H9 (cell line): ENCODE measurements at regions not wholly inside any gene's neighbourhood (a gene's known extent, or its start where the extent isn't known, plus 50 kb on each side); places are given as distances from the start of the nearest gene placed in this dataset.

Source experiments
- DNase-seq: peaks from one replicate; pipeline ENCODE4 v3.0.0-alpha.2; 2017
- H2AFZ ChIP-seq: one replicate; pipeline ENCODE4 v1.6.1; 2013; ENCODE audit warnings: mild to moderate bottlenecking, low read length, control low read depth, moderate library complexity
- H2AK5ac ChIP-seq: 2 replicates; pipeline ENCODE4 v1.6.1; 2013; ENCODE audit warnings: low read length, control low read depth, mixed read lengths; ENCODE audit not compliant: insufficient read length
- H2BK120ac ChIP-seq: one replicate; pipeline ENCODE4 v1.6.1; 2013; ENCODE audit warnings: low read depth, mild to moderate bottlenecking, low read length, control low read depth, inconsistent platforms; ENCODE audit not compliant: poor library complexity, severe bottlenecking
- H2BK12ac ChIP-seq: 2 replicates; pipeline ENCODE4 v1.6.1; 2013; ENCODE audit warnings: low read length, control low read depth, mixed read lengths, low read depth; ENCODE audit not compliant: insufficient read length
- H2BK15ac ChIP-seq: 2 replicates; pipeline ENCODE4 v1.6.1; 2013; ENCODE audit warnings: low read depth, low read length, control low read depth
- H2BK20ac ChIP-seq: one replicate; pipeline ENCODE4 v1.6.1; 2013; ENCODE audit warnings: low read depth, mild to moderate bottlenecking, low read length, control low read depth, inconsistent platforms; ENCODE audit not compliant: poor library complexity, severe bottlenecking
- H2BK5ac ChIP-seq: 2 replicates; pipeline ENCODE4 v1.6.1; 2013; ENCODE audit warnings: low read length, control low read depth, mixed read lengths; ENCODE audit not compliant: insufficient read length
- H3K14ac ChIP-seq: 2 replicates; pipeline ENCODE4 v1.6.1; 2013; ENCODE audit warnings: low read length, control low read depth; ENCODE audit not compliant: insufficient read depth
- H3K18ac ChIP-seq: 2 replicates; pipeline ENCODE4 v1.6.1; 2013; ENCODE audit warnings: low read depth, mild to moderate bottlenecking, mixed read lengths, low read length, control low read depth; ENCODE audit not compliant: insufficient read length
- H3K23ac ChIP-seq: 2 replicates; pipeline ENCODE4 v1.6.1; 2013; ENCODE audit warnings: low read length, control low read depth, mixed read lengths, low read depth; ENCODE audit not compliant: insufficient read length
- H3K23me2 ChIP-seq: 2 replicates; pipeline ENCODE4 v1.6.1; 2013; ENCODE audit warnings: low read depth, mild to moderate bottlenecking, mixed read lengths, low read length, control low read depth; ENCODE audit not compliant: insufficient read length, poor library complexity, severe bottlenecking
- H3K27ac ChIP-seq: 2 replicates; pipeline ENCODE4 v1.5.1; 2013; ENCODE audit warnings: low read length, control low read depth, mixed read lengths, low read depth; ENCODE audit not compliant: insufficient read length
- H3K27me3 ChIP-seq: 2 replicates; pipeline ENCODE4 v1.6.1; 2013; ENCODE audit warnings: low read length, control low read depth, inconsistent platforms; ENCODE audit not compliant: insufficient read depth
- H3K4ac ChIP-seq: 2 replicates; pipeline ENCODE4 v1.6.1; 2013; ENCODE audit warnings: low read depth, mild to moderate bottlenecking, control low read depth, inconsistent platforms, low read length, moderate library complexity
- H3K4me1 ChIP-seq: 2 replicates; pipeline ENCODE4 v1.6.1; 2013; ENCODE audit warnings: low read length, control low read depth, inconsistent platforms; ENCODE audit not compliant: insufficient read depth
- H3K4me2 ChIP-seq: 2 replicates; pipeline ENCODE4 v1.6.1; 2013; ENCODE audit warnings: low read length, control low read depth, mixed read lengths; ENCODE audit not compliant: insufficient read length, insufficient read depth
- H3K56ac ChIP-seq: 2 replicates; pipeline ENCODE4 v1.6.1; 2013; ENCODE audit warnings: low read depth, mild to moderate bottlenecking, mixed read lengths, low read length, control low read depth; ENCODE audit not compliant: insufficient read length
- H3K79me1 ChIP-seq: 2 replicates; pipeline ENCODE4 v1.6.1; 2013; ENCODE audit warnings: low read depth, mild to moderate bottlenecking, moderate library complexity, low read length, control low read depth, inconsistent platforms; ENCODE audit not compliant: insufficient read depth, poor library complexity, severe bottlenecking
- H3K79me2 ChIP-seq: 2 replicates; pipeline ENCODE4 v1.6.1; 2013; ENCODE audit warnings: low read length, control low read depth, inconsistent platforms; ENCODE audit not compliant: insufficient read depth
- H3K9ac ChIP-seq: 2 replicates; pipeline ENCODE4 v1.6.1; 2013; ENCODE audit warnings: low read length, control low read depth, mixed read lengths; ENCODE audit not compliant: insufficient read length; ENCODE audit errors: extremely low read depth
- H3K9me3 ChIP-seq: one replicate; pipeline ENCODE4 v1.6.1; 2013; ENCODE audit warnings: low read depth, low read length, inconsistent platforms; ENCODE audit not compliant: control insufficient read depth
- H3T11ph ChIP-seq: one replicate; pipeline ENCODE4 v1.6.1; 2013; ENCODE audit warnings: mild to moderate bottlenecking, low read length, control low read depth, inconsistent platforms
- H4K20me1 ChIP-seq: one replicate; pipeline ENCODE4 v1.6.1; 2013; ENCODE audit not compliant: control insufficient read depth, insufficient read length, insufficient read depth
- H4K5ac ChIP-seq: 2 replicates; pipeline ENCODE4 v1.6.1; 2013; ENCODE audit warnings: low read depth, mild to moderate bottlenecking, mixed read lengths, low read length, control low read depth; ENCODE audit not compliant: insufficient read length
- H4K8ac ChIP-seq: replicated peaks from 2 replicates; pipeline ENCODE4 v1.6.1; 2013; ENCODE audit warnings: low read length, control low read depth, mixed read lengths, low read depth; ENCODE audit not compliant: insufficient read length
- H4K91ac ChIP-seq: 2 replicates; pipeline ENCODE4 v1.6.1; 2013; ENCODE audit warnings: low read depth, mild to moderate bottlenecking, moderate library complexity, mixed read lengths, low read length, control low read depth; ENCODE audit not compliant: insufficient read length
- H3K27ac Mint-ChIP-seq, 3 experiments: 2 replicates in 2 of 3; 3 replicates in 1 of 3; pipeline ENCODE4 v1.8.0; 2020 to 2021; ENCODE audit warnings: mixed read lengths in 3 of 3, mild to moderate bottlenecking in 1 of 3, moderate library complexity in 1 of 3
- H3K27me3 Mint-ChIP-seq: 2 replicates; pipeline ENCODE4 v1.8.0; 2021; ENCODE audit warnings: low read depth, mild to moderate bottlenecking, moderate library complexity, mixed read lengths
- H3K36me3 Mint-ChIP-seq, 3 experiments: 2 replicates in 2 of 3; 3 replicates in 1 of 3; pipeline ENCODE4 v1.8.0; 2020 to 2021; ENCODE audit warnings: low read depth in 3 of 3, mixed read lengths in 3 of 3; ENCODE audit not compliant: insufficient read depth in 1 of 3
- H3K4me1 Mint-ChIP-seq, 2 experiments: 2 replicates each; pipeline ENCODE4 v1.8.0; 2020; ENCODE audit warnings: mixed read lengths in 2 of 2
- H3K4me3 Mint-ChIP-seq, 2 experiments: 2 replicates in 1 of 2; 3 replicates in 1 of 2; pipeline ENCODE4 v1.8.0; 2020 to 2021; ENCODE audit warnings: mild to moderate bottlenecking in 2 of 2, mixed read lengths in 2 of 2, moderate library complexity in 1 of 2
- H3K9me3 Mint-ChIP-seq, 2 experiments: 2 replicates in 1 of 2; 3 replicates in 1 of 2; pipeline ENCODE4 v1.8.0; 2020; ENCODE audit warnings: mild to moderate bottlenecking in 2 of 2, mixed read lengths in 2 of 2, moderate library complexity in 1 of 2
- WGBS: extraction: QIAGEN DNeasy Blood & Tissue Kit; methylation state at CpG from one replicate; pipeline ENCODE4 v1.1.7; 2013; ENCODE audit warnings: missing lambda C conversion rate, low lambda C conversion rate, mixed read lengths; ENCODE audit not compliant: insufficient read length; ENCODE audit errors: extremely low coverage; 5-methylcytosine and 5-hydroxymethylcytosine counted together
- TF ChIP-seq, protein P1 (sequence below): fragments of 200-600 bp; sonication (generic); conservative IDR thresholded peaks from 3 replicates; pipeline ENCODE4 v1.8.0; 2021; ENCODE audit warnings: antibody characterized with exemption, mild to moderate bottlenecking

- Mint-ChIP-seq H3K9me3 (peaks cover 5 to 7% of the 10 kb centered on the region in 2 experiments; a peak in 4 of 5 replicates), H3K4me1 (peaks cover 14 to 18% of the 10 kb centered on the region in 2 experiments), H3K27ac (no peak overlapping the region), H3K36me3 (peaks cover 0 to 9% (median 3%) of the 10 kb centered on the region in 3 experiments; a peak in 5 of 7 replicates), H3K27me3 (0 out of 2 replicates have a peak, but pooled peaks cover 3% of the 10 kb centered on the region), H3K4me3 (no peak overlapping the region)
- Histone ChIP-seq H3K23ac (no peak overlapping the region), H3K4me2 (no peak overlapping the region), H3K79me1 (no peaks in the 10 kb centered on the region), H3K4me1 (peaks cover 2% of the 10 kb centered on the region; the same call in 1 of the 2 replicates), H3K27me3 (no peaks in the 10 kb centered on the region), H4K91ac (no peak overlapping the region), H2BK20ac (no peak overlapping the region), H3K27ac (no peak overlapping the region), H2BK5ac (no peak overlapping the region), H3K9me3 (no peaks in the 10 kb centered on the region), H3K18ac (no peak overlapping the region), H3K9ac (no peak overlapping the region), H2BK12ac (no peak overlapping the region), H3K79me2 (no peaks in the 10 kb centered on the region), H3T11ph (no peak overlapping the region), H4K8ac (no peak overlapping the region), H2AFZ (no peak overlapping the region), H3K14ac (no peak overlapping the region), H2BK120ac (no peak overlapping the region), H3K4ac (no peak overlapping the region), H3K23me2 (peaks cover 2% of the 10 kb centered on the region), H2BK15ac (no peak overlapping the region), H4K20me1 (no peaks in the 10 kb centered on the region), H2AK5ac (no peak overlapping the region), H4K5ac (no peak overlapping the region), H3K56ac (no peak overlapping the region)
- TF ChIP-seq, protein P1, sequence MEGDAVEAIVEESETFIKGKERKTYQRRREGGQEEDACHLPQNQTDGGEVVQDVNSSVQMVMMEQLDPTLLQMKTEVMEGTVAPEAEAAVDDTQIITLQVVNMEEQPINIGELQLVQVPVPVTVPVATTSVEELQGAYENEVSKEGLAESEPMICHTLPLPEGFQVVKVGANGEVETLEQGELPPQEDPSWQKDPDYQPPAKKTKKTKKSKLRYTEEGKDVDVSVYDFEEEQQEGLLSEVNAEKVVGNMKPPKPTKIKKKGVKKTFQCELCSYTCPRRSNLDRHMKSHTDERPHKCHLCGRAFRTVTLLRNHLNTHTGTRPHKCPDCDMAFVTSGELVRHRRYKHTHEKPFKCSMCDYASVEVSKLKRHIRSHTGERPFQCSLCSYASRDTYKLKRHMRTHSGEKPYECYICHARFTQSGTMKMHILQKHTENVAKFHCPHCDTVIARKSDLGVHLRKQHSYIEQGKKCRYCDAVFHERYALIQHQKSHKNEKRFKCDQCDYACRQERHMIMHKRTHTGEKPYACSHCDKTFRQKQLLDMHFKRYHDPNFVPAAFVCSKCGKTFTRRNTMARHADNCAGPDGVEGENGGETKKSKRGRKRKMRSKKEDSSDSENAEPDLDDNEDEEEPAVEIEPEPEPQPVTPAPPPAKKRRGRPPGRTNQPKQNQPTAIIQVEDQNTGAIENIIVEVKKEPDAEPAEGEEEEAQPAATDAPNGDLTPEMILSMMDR: peak; percentile 74
- peak; percentile 41 for DNase-seq
- no CpG with 5 or more reads among the region's 7 CpGs for WGBS
Observed at GRCh38 chr14:70257526-70257925, 68.8 kb upstream of the SLC8A3 start.
